Tibial nerve (tissue), 3 donors: ENCODE measurements at regions not wholly inside any gene's neighbourhood (a gene's known extent, or its start where the extent isn't known, plus 50 kb on each side); places are given as distances from the start of the nearest gene placed in this dataset.

Experiments
- POLR2A ChIP-seq, 2 donors: fragments of 450-650 bp; IDR thresholded peaks; one replicate each; pipeline ENCODE4 v1.6.1; 2017; ENCODE audit warnings: antibody characterized with exemption in 2 of 2, mild to moderate bottlenecking in 2 of 2, moderate library complexity in 2 of 2
- TF ChIP-seq, protein P1 (sequence below), 5 experiments: fragments of 200-600 bp in 3 of 5; fragments of 450-650 bp in 2 of 5; sonication (generic) in 3 of 5; IDR thresholded peaks; one replicate each; pipeline ENCODE4 v1.5.1; 2016 to 2019; ENCODE audit warnings: antibody characterized with exemption in 5 of 5, mild to moderate bottlenecking in 3 of 5, moderate library complexity in 2 of 5

DNA sequence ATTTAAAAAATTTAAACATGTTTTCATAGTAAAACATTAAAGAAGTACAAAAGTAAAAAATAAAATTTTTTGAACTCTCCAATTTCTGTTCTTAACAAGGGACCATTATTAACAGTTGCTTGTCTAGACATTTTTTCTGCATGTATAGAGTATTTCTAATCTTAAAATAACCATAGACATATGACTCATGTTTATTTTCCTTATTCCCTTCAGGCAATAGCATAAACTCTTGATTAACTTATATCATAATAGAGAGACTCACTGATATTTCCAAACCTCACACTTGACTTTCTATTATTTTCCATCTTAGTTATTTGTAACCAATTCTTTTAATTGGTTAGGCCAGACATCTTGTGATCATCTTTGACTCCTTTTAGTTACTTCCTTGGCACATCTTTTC is 325.6 kb upstream of the SOX14 start:
- TF ChIP-seq, protein P1, sequence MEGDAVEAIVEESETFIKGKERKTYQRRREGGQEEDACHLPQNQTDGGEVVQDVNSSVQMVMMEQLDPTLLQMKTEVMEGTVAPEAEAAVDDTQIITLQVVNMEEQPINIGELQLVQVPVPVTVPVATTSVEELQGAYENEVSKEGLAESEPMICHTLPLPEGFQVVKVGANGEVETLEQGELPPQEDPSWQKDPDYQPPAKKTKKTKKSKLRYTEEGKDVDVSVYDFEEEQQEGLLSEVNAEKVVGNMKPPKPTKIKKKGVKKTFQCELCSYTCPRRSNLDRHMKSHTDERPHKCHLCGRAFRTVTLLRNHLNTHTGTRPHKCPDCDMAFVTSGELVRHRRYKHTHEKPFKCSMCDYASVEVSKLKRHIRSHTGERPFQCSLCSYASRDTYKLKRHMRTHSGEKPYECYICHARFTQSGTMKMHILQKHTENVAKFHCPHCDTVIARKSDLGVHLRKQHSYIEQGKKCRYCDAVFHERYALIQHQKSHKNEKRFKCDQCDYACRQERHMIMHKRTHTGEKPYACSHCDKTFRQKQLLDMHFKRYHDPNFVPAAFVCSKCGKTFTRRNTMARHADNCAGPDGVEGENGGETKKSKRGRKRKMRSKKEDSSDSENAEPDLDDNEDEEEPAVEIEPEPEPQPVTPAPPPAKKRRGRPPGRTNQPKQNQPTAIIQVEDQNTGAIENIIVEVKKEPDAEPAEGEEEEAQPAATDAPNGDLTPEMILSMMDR (IDR thresholded peaks at IDR 0.05): no peak
- no peak for TF ChIP-seq POLR2A (IDR thresholded peaks at IDR 0.05)
